EH (cell line): ENCODE measurements at regions not wholly inside any gene's neighbourhood (a gene's known extent, or its start where the extent isn't known, plus 50 kb on each side); places are given as distances from the start of the nearest gene placed in this dataset.

Experiments
- DNase-seq: peaks from one replicate; pipeline ENCODE4 v3.0.0-alpha.2; 2015; ENCODE audit warnings: low read depth

- DNase-seq, result no peak
Measured at GRCh38 chr3:71846185-71846584, 61.2 kb upstream of the PROK2 start.

GRCh38 chr3:71843071-71843470 lies 58.1 kb upstream of the PROK2 start:
- DNase-seq, result no peak

GRCh38 chr3:71838406-71838805 lies 53.5 kb upstream of the PROK2 start:
- no peak for DNase-seq
